ENCODE measurements at regions not wholly inside any gene's neighbourhood (a gene's known extent, or its start where the extent isn't known, plus 50 kb on each side); places are given as distances from the start of the nearest gene placed in this dataset.

- no peak overlapping the region for H3K4me3 ChIP-seq
- no peak for DNase-seq (ENCODE audit: extremely low spot score)
- H3K27ac ChIP-seq (replicated peaks in 1 of 4), result no peak overlapping the region
- no peaks in the 10 kb centered on the region for H3K36me3 ChIP-seq
- intact Hi-C loops (cut with DNase I), result no loop called here
- peaks cover 0 to 1% (median 0%) of the 10 kb centered on the region in 4 donors for H3K4me1 ChIP-seq
- 76% methylated on average over 3 of the region's 3 CpGs for WGBS
- no peaks in the 10 kb centered on the region for H3K27me3 ChIP-seq
- TF ChIP-seq EP300 (IDR thresholded peaks at IDR 0.05) (no peak), CTCF (IDR thresholded peaks at IDR 0.05) (no peak), POLR2A (IDR thresholded peaks at IDR 0.05; ENCODE audit: low read depth) (no peak), POLR2AphosphoS5 (IDR thresholded peaks at IDR 0.05) (no peak)
- peaks cover 0 to 17% (median 12%) of the 10 kb centered on the region in 4 donors for H3K9me3 ChIP-seq
Measured at GRCh38 chr3:54021071-54021470, 101.3 kb upstream of the CACNA2D3 start.

DNA sequence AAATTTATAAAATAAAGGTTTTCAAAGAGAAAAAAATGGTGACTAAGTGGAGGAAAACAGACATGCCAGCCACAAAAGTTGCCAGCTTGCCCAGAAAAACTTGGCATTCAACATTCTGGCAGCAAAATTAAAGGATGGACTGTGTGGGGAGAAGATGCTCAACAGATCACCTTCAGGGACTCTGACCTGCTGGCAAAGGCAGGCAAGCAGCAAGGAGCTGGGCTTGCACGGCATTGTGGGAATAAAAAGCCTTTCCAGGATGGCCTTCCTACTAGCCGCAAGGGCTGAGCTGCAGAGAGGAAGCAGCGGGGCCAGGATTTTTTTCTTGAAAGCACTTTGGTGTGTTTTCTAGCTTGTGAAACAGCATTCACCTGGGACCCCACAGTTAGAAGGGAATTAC is 101.9 kb upstream of the CACNA2D3 start:
- H3K36me3 ChIP-seq, result no peaks in the 10 kb centered on the region
- intact Hi-C loops (cut with DNase I), result no loop called here
- H3K27me3 ChIP-seq, result no peaks in the 10 kb centered on the region
- peaks cover 0 to 17% (median 12%) of the 10 kb centered on the region in 4 donors for H3K9me3 ChIP-seq
- no peak overlapping the region for H3K27ac ChIP-seq (replicated peaks in 1 of 4)
- TF ChIP-seq POLR2A (IDR thresholded peaks at IDR 0.05; ENCODE audit: low read depth) (no peak), CTCF (IDR thresholded peaks at IDR 0.05) (no peak), POLR2AphosphoS5 (IDR thresholded peaks at IDR 0.05) (no peak), EP300 (IDR thresholded peaks at IDR 0.05) (no peak)
- H3K4me3 ChIP-seq, result no peak overlapping the region
- 83% methylated on average over 3 of the region's 3 CpGs for WGBS
- no peak for DNase-seq (ENCODE audit: extremely low spot score)
- H3K4me1 ChIP-seq, result no peaks in the 10 kb centered on the region

GRCh38 chr3:54014067-54014466 is 108.3 kb upstream of the CACNA2D3 start:
- Histone ChIP-seq H3K4me3 (no peak overlapping the region), H3K36me3 (no peaks in the 10 kb centered on the region), H3K27ac (replicated peaks in 1 of 4) (no peak overlapping the region), H3K27me3 (no peaks in the 10 kb centered on the region), H3K4me1 (no peaks in the 10 kb centered on the region), H3K9me3 (peaks cover 0 to 13% (median 8%) of the 10 kb centered on the region in 4 donors)
- no peak for TF ChIP-seq EP300 (IDR thresholded peaks at IDR 0.05)
- TF ChIP-seq CTCF (IDR thresholded peaks at IDR 0.05), result no peak
- TF ChIP-seq POLR2A (IDR thresholded peaks at IDR 0.05; ENCODE audit: low read depth), result no peak
- TF ChIP-seq POLR2AphosphoS5 (IDR thresholded peaks at IDR 0.05), result no peak
- DNase-seq (ENCODE audit: extremely low spot score), result no peak
- intact Hi-C loops (cut with DNase I), result no loop called here
- 64% methylated on average over 3 of the region's 3 CpGs for WGBS

- no peaks in the 10 kb centered on the region for H3K36me3 ChIP-seq
- TF ChIP-seq POLR2A (IDR thresholded peaks at IDR 0.05; ENCODE audit: low read depth) (no peak), EP300 (IDR thresholded peaks at IDR 0.05) (no peak), POLR2AphosphoS5 (IDR thresholded peaks at IDR 0.05) (no peak), CTCF (IDR thresholded peaks at IDR 0.05) (no peak)
- intact Hi-C loops (cut with DNase I), result no loop called here
- H3K9me3 ChIP-seq, result no peaks in the 10 kb centered on the region
- H3K4me3 ChIP-seq, result no peak overlapping the region
- H3K27me3 ChIP-seq, result no peaks in the 10 kb centered on the region
- peaks cover 0 to 10% (median 5%) of the 10 kb centered on the region in 4 donors for H3K4me1 ChIP-seq
- DNase-seq (ENCODE audit: extremely low spot score), result no peak
- 88% methylated on average over 2 of the region's 2 CpGs for WGBS
- H3K27ac ChIP-seq (replicated peaks in 1 of 4), result no peak overlapping the region
Measured at GRCh38 chr3:54008744-54009143, 113.6 kb upstream of the CACNA2D3 start.

- TF ChIP-seq EP300 (IDR thresholded peaks at IDR 0.05) (no peak), POLR2AphosphoS5 (IDR thresholded peaks at IDR 0.05) (no peak), POLR2A (IDR thresholded peaks at IDR 0.05; ENCODE audit: low read depth) (no peak)
- H3K9me3 ChIP-seq, result no peaks in the 10 kb centered on the region
Measured at GRCh38 chr3:54008099-54008498, 114.3 kb upstream of the CACNA2D3 start.

More at GRCh38 chr3:54008099-54008498, 114.3 kb upstream of the CACNA2D3 start:
- 77% methylated on average over 6 of the region's 6 CpGs for WGBS
- no peak for DNase-seq (ENCODE audit: extremely low spot score)
- H3K27ac ChIP-seq (replicated peaks in 1 of 4), result no peak overlapping the region
- no peaks in the 10 kb centered on the region for H3K27me3 ChIP-seq
- no peaks in the 10 kb centered on the region for H3K36me3 ChIP-seq
- intact Hi-C loops (cut with DNase I), result no loop called here
- peaks cover 0 to 10% (median 5%) of the 10 kb centered on the region in 4 donors for H3K4me1 ChIP-seq
- H3K4me3 ChIP-seq, result no peak overlapping the region
